Prostate gland (tissue), 2 donors: ENCODE measurements at regions not wholly inside any gene's neighbourhood (a gene's known extent, or its start where the extent isn't known, plus 50 kb on each side); places are given as distances from the start of the nearest gene placed in this dataset.

Source experiments
- DNase-seq: peaks from one replicate; pipeline ENCODE4 v3.0.0-alpha.2; 2019; ENCODE audit warnings: low spot score
- H3K27ac ChIP-seq, 2 donors: fragments of 200-600 bp; sonication (generic); 2 replicates each; pipeline ENCODE4 v1.5.1; 2017 to 2019
- H3K27me3 ChIP-seq: fragments of 200-600 bp; sonication (generic); replicated peaks from 2 replicates; pipeline ENCODE4 v1.5.1; 2019; ENCODE audit not compliant: insufficient read depth
- H3K36me3 ChIP-seq, 2 donors: fragments of 200-600 bp; sonication (generic); 1 replicate in 1 of 2; 2 replicates in 1 of 2; pipeline versions ENCODE4 v1.5.1 to v1.8.1; 2017 to 2019
- H3K4me1 ChIP-seq: fragments of 200-600 bp; sonication (generic); replicated peaks from 2 replicates; pipeline ENCODE4 v1.5.1; 2019
- H3K4me3 ChIP-seq, 2 donors: fragments of 200-600 bp; sonication (generic); 2 replicates each; pipeline ENCODE4 v1.5.1; 2017 to 2019
- H3K9me3 ChIP-seq: fragments of 200-600 bp; sonication (generic); 2 replicates; pipeline ENCODE4 v1.5.1; 2017
- CTCF ChIP-seq, 4 experiments: fragments of 200-600 bp in 2 of 4; fragments of 450-650 bp in 2 of 4; sonication (generic) in 2 of 4; IDR thresholded peaks; 1 replicate in 3 of 4; 2 replicates in 1 of 4; pipeline ENCODE4 v1.5.1; 2016 to 2019; ENCODE audit warnings: antibody characterized with exemption in 4 of 4, mild to moderate bottlenecking in 2 of 4, moderate library complexity in 2 of 4
- POLR2A ChIP-seq: fragments of 450-650 bp; IDR thresholded peaks from one replicate; pipeline ENCODE4 v1.6.1; 2016; ENCODE audit warnings: antibody characterized with exemption, mild to moderate bottlenecking
- POLR2AphosphoS5 ChIP-seq: sonication (generic); formaldehyde crosslinking; IDR thresholded peaks from one replicate; pipeline ENCODE4 v1.6.1; 2017; ENCODE audit warnings: antibody characterized with exemption
- WGBS: methylation state at CpG from one replicate; pipeline ENCODE4 v1.1.5; 2018; 5-methylcytosine and 5-hydroxymethylcytosine counted together
- intact Hi-C: fragments of 100-400 bp; cut with DNase I; formaldehyde crosslinking; loops from one replicate; pipeline ENCODE4 v1.14.2; 2022

GRCh38 chr10:118939211-118940007 is 90.1 kb upstream of the NANOS1 start:
- H3K9me3 ChIP-seq: no peaks in the 10 kb centered on the region
- no peak overlapping the region for H3K27ac ChIP-seq
- TF ChIP-seq CTCF (IDR thresholded peaks at IDR 0.05) (no peak), POLR2A (no peak), POLR2AphosphoS5 (no peak)
- DNase-seq: no peak
- no peaks in the 10 kb centered on the region for H3K27me3 ChIP-seq
- H3K4me1 ChIP-seq: no peaks in the 10 kb centered on the region
- intact Hi-C loops: no loop called here
- 86% methylated on average over 7 of the region's 7 CpGs for WGBS
- no peaks in the 10 kb centered on the region for H3K36me3 ChIP-seq
- H3K4me3 ChIP-seq: no peak overlapping the region

DNA sequence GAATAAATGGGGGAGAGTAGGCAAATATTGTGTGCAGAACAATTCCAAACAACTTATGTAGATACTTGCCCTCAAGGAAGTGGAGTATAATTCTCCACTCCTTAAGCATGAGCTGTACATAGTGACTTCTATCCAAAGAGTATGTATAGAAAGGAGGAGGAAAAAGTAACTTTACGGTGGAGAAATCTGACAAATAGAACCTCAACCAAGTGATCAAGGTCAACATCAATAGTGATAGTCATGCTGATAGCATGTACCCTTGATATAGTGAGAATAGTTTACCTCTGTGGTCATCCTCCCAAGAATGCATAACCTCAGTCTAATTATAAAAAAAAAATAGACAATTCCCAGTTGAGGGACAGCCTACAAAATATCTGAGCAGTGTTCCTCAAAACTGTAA is 89.1 kb upstream of the NANOS1 start:
- no peak for DNase-seq
- intact Hi-C loops: no loop called here
- Histone ChIP-seq H3K36me3 (no peaks in the 10 kb centered on the region), H3K9me3 (no peaks in the 10 kb centered on the region), H3K4me3 (no peak overlapping the region), H3K27me3 (no peaks in the 10 kb centered on the region), H3K27ac (no peak overlapping the region), H3K4me1 (no peaks in the 10 kb centered on the region)
- TF ChIP-seq POLR2A (no peak), POLR2AphosphoS5 (no peak), CTCF (IDR thresholded peaks at IDR 0.05) (no peak)
- WGBS: 90% methylated on average over 1 of the region's 1 CpG

DNA sequence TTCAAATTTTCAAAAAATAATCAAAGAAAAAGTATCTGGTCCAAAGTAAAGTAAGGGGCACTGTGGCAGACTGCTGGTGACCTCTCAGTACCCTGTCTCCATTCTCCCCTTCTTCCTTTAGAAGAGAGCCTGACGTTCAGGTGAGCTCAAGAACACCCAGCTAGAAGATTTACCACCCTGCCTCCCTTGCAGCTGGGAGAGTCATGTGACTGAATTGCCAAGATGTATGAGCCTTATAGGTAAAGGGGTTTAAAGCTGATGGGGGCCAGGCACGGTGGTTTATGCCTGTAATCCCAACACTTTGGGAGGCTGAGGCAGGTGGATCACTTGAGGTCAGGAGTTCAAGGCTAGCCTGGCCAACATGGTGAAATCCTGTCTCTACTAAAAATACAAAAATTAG is 86.3 kb upstream of the NANOS1 start:
- H3K4me1 ChIP-seq: no peaks in the 10 kb centered on the region
- no peak overlapping the region for H3K27ac ChIP-seq
- intact Hi-C loops: no loop called here
- no peak for TF ChIP-seq CTCF (IDR thresholded peaks at IDR 0.05)
- TF ChIP-seq POLR2A: no peak
- no peak for TF ChIP-seq POLR2AphosphoS5
- no peaks in the 10 kb centered on the region for H3K27me3 ChIP-seq
- H3K36me3 ChIP-seq: no peaks in the 10 kb centered on the region
- no peak for DNase-seq
- no peak overlapping the region for H3K4me3 ChIP-seq
- WGBS: 83% methylated on average over 2 of the region's 2 CpGs
- H3K9me3 ChIP-seq: no peaks in the 10 kb centered on the region

DNA sequence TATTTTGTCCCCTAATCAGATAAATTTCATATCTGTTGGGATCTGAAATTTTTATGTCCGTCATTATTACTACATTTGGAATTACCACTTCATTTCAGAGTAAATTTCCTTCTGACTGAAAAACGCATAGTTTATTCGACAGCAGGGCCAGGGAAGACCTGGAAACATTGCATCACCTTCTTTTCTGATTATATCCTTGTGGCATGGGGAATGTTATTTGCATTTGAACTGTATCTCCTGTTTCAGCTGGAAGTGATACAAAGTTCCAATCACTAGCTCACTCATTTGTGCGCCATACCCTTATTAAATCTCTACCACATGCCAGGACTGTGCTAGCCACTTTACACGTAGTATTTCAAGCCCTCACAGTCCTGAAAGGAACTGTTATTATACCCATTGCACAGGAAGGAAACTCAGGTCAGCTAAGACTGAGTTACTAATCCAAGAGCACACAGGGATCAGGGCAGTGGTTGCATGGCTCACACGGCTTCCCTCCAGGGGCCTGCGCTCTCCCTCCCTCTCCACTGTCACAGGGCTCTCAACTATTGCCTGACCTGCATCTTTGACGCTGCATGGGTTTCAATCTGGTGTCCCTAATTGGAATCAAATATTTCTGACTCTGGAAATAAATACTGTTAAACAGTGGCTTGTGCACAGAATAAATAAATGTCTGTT is 84.4 kb upstream of the NANOS1 start:
- no peak overlapping the region for H3K27ac ChIP-seq
- H3K4me3 ChIP-seq: no peak overlapping the region
- no peaks in the 10 kb centered on the region for H3K27me3 ChIP-seq
- no peaks in the 10 kb centered on the region for H3K9me3 ChIP-seq
- intact Hi-C loops: no loop called here
- TF ChIP-seq POLR2A: no peak
- no peaks in the 10 kb centered on the region for H3K36me3 ChIP-seq
- DNase-seq: no peak
- 64% methylated on average over 8 of the region's 8 CpGs for WGBS
- H3K4me1 ChIP-seq: no peaks in the 10 kb centered on the region

DNA sequence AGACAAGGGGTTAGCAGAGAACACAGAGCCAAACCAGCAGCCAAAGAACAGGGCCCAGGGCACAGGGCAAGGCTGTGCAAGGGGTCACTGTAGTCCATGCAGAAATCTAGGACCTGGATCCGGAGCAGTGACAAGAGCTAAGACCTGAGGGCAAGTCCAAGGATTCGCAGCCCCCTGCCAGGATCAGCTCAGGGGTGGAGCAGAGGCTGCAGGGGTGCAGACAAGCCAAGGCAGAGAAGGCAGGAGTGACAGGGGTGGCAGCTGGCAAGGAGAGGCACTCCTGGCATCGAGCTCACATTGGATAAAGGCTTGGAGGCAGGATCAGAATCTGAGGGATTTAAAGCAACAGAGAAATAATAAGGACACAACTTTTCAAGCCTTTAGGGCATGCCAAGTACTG is 80.7 kb upstream of the NANOS1 start:
- 45% methylated on average over 3 of the region's 3 CpGs for WGBS
- DNase-seq: no peak
- Histone ChIP-seq H3K27me3 (no peaks in the 10 kb centered on the region), H3K4me1 (no peaks in the 10 kb centered on the region), H3K36me3 (no peaks in the 10 kb centered on the region), H3K9me3 (no peaks in the 10 kb centered on the region), H3K4me3 (no peak overlapping the region), H3K27ac (no peak overlapping the region)
- TF ChIP-seq POLR2AphosphoS5 (no peak), CTCF (IDR thresholded peaks at IDR 0.05) (no peak), POLR2A (no peak)
- intact Hi-C loops: no loop called here
